GM12891 (cell line): ENCODE measurements at regions not wholly inside any gene's neighbourhood (a gene's known extent, or its start where the extent isn't known, plus 50 kb on each side); places are given as distances from the start of the nearest gene placed in this dataset.

Experiments
- POLR2A ChIP-seq: IDR thresholded peaks from 2 replicates; pipeline ENCODE4 v1.6.1; 2011; ENCODE audit warnings: low read depth, low read length, control low read depth
- POLR2AphosphoS5 ChIP-seq: IDR thresholded peaks from 2 replicates; pipeline ENCODE4 v1.6.1; 2011; ENCODE audit warnings: low read depth, low read length, control low read depth

GRCh38 chr18:59821983-59822382 is 77.8 kb upstream of the PMAIP1 start:
- no peak for TF ChIP-seq POLR2A
- TF ChIP-seq POLR2AphosphoS5: no peak
